IPS DF 4.7 (cell line): ENCODE measurements at regions not wholly inside any gene's neighbourhood (a gene's known extent, or its start where the extent isn't known, plus 50 kb on each side); places are given as distances from the start of the nearest gene placed in this dataset.
"Not testable (repeated sequence)": the region's sequence is repeated elsewhere in the genome, so short reads cannot be mapped to it uniquely, and the experiment has no call there.

Experiments used
- DNase-seq: peaks from one replicate; pipeline ENCODE4 v3.0.0-alpha.2; 2013; ENCODE audit warnings: low spot score; ENCODE audit errors: extremely low read depth

- DNase-seq, result no peak
Measured at GRCh38 chr20:22093122-22093521, 387.7 kb downstream of the PAX1 start.

- no peak for DNase-seq
Measured at GRCh38 chr20:22088882-22089281, 383.4 kb downstream of the PAX1 start.

- no peak for DNase-seq
Measured at GRCh38 chr20:22080985-22081384, 375.5 kb downstream of the PAX1 start.

- DNase-seq, result no peak
Measured at GRCh38 chr20:22074635-22075034, 369.2 kb downstream of the PAX1 start.

- DNase-seq, result no peak
Measured at GRCh38 chr20:22071841-22072240, 366.4 kb downstream of the PAX1 start.

- DNase-seq, result no peak
Measured at GRCh38 chr20:22070610-22071058, 365.2 kb downstream of the PAX1 start.

- no peak for DNase-seq
Measured at GRCh38 chr20:22063753-22064152, 358.3 kb downstream of the PAX1 start.

- DNase-seq, result no peak
Measured at GRCh38 chr20:22062874-22063273, 357.4 kb downstream of the PAX1 start.

GRCh38 chr20:22060610-22061009 lies 355.1 kb downstream of the PAX1 start:
- no peak for DNase-seq

GRCh38 chr20:22058746-22059145 lies 353.3 kb downstream of the PAX1 start:
- no peak for DNase-seq

- no peak for DNase-seq
Measured at GRCh38 chr20:22055981-22056380, 350.5 kb downstream of the PAX1 start.

- DNase-seq, result no peak
Measured at GRCh38 chr20:22052025-22052650, 346.7 kb downstream of the PAX1 start.

GRCh38 chr20:22045956-22046507 lies 340.6 kb downstream of the PAX1 start:
- not testable (repeated sequence) for DNase-seq

GRCh38 chr20:22027423-22027822 lies 322.0 kb downstream of the PAX1 start:
- no peak for DNase-seq

- no peak for DNase-seq
Measured at GRCh38 chr20:22020201-22020600, 314.7 kb downstream of the PAX1 start.

- DNase-seq, result no peak
Measured at GRCh38 chr20:22008456-22008855, 303.0 kb downstream of the PAX1 start.

GRCh38 chr20:22006306-22006705 lies 300.8 kb downstream of the PAX1 start:
- no peak for DNase-seq

- no peak for DNase-seq
Measured at GRCh38 chr20:22005535-22005934, 300.1 kb downstream of the PAX1 start.

- no peak for DNase-seq
Measured at GRCh38 chr20:22004946-22005345, 299.5 kb downstream of the PAX1 start.

GRCh38 chr20:22003680-22004079 lies 298.2 kb downstream of the PAX1 start:
- no peak for DNase-seq

GRCh38 chr20:22001886-22002285 lies 296.4 kb downstream of the PAX1 start:
- DNase-seq, result no peak

GRCh38 chr20:21995461-21995860 lies 290.0 kb downstream of the PAX1 start:
- no peak for DNase-seq

GRCh38 chr20:21994203-21994602 lies 288.7 kb downstream of the PAX1 start:
- no peak for DNase-seq
